ENCODE measurements at regions not wholly inside any gene's neighbourhood (a gene's known extent, or its start where the extent isn't known, plus 50 kb on each side); places are given as distances from the start of the nearest gene placed in this dataset.

- DNase-seq = no peak
Observed at GRCh38 chr22:48981371-48982061, 846.2 kb downstream of the BRD1 start.

- no peak for DNase-seq
Observed at GRCh38 chr22:48980918-48981317, 846.8 kb downstream of the BRD1 start.

GRCh38 chr22:48980409-48980808, 847.3 kb downstream of the BRD1 start:
- DNase-seq = no peak

- no peak for DNase-seq
Observed at GRCh38 chr22:48979482-48979881, 848.2 kb downstream of the BRD1 start.

GRCh38 chr22:48976556-48977535, 850.8 kb downstream of the BRD1 start:
- no peak for DNase-seq

GRCh38 chr22:48975886-48976285, 851.8 kb downstream of the BRD1 start:
- DNase-seq = no peak

- DNase-seq = no peak
Observed at GRCh38 chr22:48975316-48975741, 852.3 kb downstream of the BRD1 start.

GRCh38 chr22:48974443-48975315, 853.0 kb downstream of the BRD1 start:
- DNase-seq = no peak

GRCh38 chr22:48973694-48974041, 854.0 kb downstream of the BRD1 start:
- no peak for DNase-seq

- DNase-seq = no peak
Observed at GRCh38 chr22:48972979-48973693, 854.5 kb downstream of the BRD1 start.

- no peak for DNase-seq
Observed at GRCh38 chr22:48968201-48968959, 859.3 kb downstream of the BRD1 start.

GRCh38 chr22:48963405-48963804, 864.3 kb downstream of the BRD1 start:
- DNase-seq = no peak

- DNase-seq = no peak
Observed at GRCh38 chr22:48961705-48962104, 866.0 kb downstream of the BRD1 start.

GRCh38 chr22:48960980-48961660, 866.6 kb downstream of the BRD1 start:
- no peak for DNase-seq

GRCh38 chr22:48960576-48960975, 867.1 kb downstream of the BRD1 start:
- DNase-seq = no peak

GRCh38 chr22:48959496-48959895, 868.2 kb downstream of the BRD1 start:
- no peak for DNase-seq

GRCh38 chr22:48957987-48958321, 869.7 kb downstream of the BRD1 start:
- no peak for DNase-seq

GRCh38 chr22:48957311-48957986, 870.2 kb downstream of the BRD1 start:
- DNase-seq = no peak

- DNase-seq = no peak
Observed at GRCh38 chr22:48955351-48956311, 872.0 kb downstream of the BRD1 start.

Data from activated naive CD4-positive, alpha-beta T cell treated with anti-CD3 and anti-CD28 coated beads, Interleukin-2, amount 50 U/mL, for 16 hours (primary cell).